Fibroblast of lung (primary cell): ENCODE measurements at regions not wholly inside any gene's neighbourhood (a gene's known extent, or its start where the extent isn't known, plus 50 kb on each side); places are given as distances from the start of the nearest gene placed in this dataset.

Source experiments
- DNase-seq, 2 donors: peaks; one replicate each; pipeline versions ENCODE4 v3.0.0 to v3.0.0-alpha.2; 2010; ENCODE audit warnings: low read depth in 2 of 2
- H2AFZ ChIP-seq: 2 replicates; pipeline ENCODE4 v1.5.1; 2012; ENCODE audit warnings: low read length, control low read depth, inconsistent platforms
- H3K27ac ChIP-seq: 2 replicates; pipeline ENCODE4 v1.5.1; 2011; ENCODE audit warnings: low read length, control low read depth; ENCODE audit not compliant: insufficient read depth
- H3K27me3 ChIP-seq: 2 replicates; pipeline ENCODE4 v1.5.1; 2011; ENCODE audit warnings: mild to moderate bottlenecking, low read length; ENCODE audit not compliant: control insufficient read depth, insufficient read depth
- H3K36me3 ChIP-seq: 2 replicates; pipeline ENCODE4 v1.5.1; 2011; ENCODE audit warnings: low read length; ENCODE audit not compliant: control insufficient read depth, insufficient read depth
- H3K4me1 ChIP-seq: 2 replicates; pipeline ENCODE4 v1.5.1; 2011; ENCODE audit warnings: low read length; ENCODE audit not compliant: control insufficient read depth, insufficient read depth; ENCODE audit errors: extremely low read depth
- H3K4me2 ChIP-seq: 2 replicates; pipeline ENCODE4 v1.5.1; 2011; ENCODE audit warnings: low read length, control low read depth; ENCODE audit not compliant: insufficient read depth; ENCODE audit errors: extremely low read depth
- H3K4me3 ChIP-seq, 4 experiments: fragments of 200-600 bp in 1 of 4; sonication (generic) in 1 of 4; replicated peaks in 1 of 4; 2 replicates each; pipeline ENCODE4 v1.5.1; 2011 to 2016; ENCODE audit warnings: low read length in 4 of 4, low read depth in 3 of 4, mild to moderate bottlenecking in 3 of 4, control low read depth in 2 of 4, inconsistent platforms in 1 of 4, mixed read lengths in 1 of 4; ENCODE audit not compliant: insufficient read depth in 1 of 4; ENCODE audit errors: control extremely low read depth in 1 of 4
- H3K79me2 ChIP-seq: 2 replicates; pipeline ENCODE4 v1.5.1; 2012; ENCODE audit warnings: mild to moderate bottlenecking, low read length, inconsistent platforms; ENCODE audit not compliant: control insufficient read depth, insufficient read depth
- H3K9ac ChIP-seq: 2 replicates; pipeline ENCODE4 v1.5.1; 2011; ENCODE audit warnings: mild to moderate bottlenecking, low read length, control low read depth; ENCODE audit not compliant: insufficient read depth
- H3K9me3 ChIP-seq: 2 replicates; pipeline ENCODE4 v1.5.1; 2012; ENCODE audit warnings: low read depth, low read length; ENCODE audit not compliant: control insufficient read depth, insufficient read depth
- H4K20me1 ChIP-seq: 2 replicates; pipeline ENCODE4 v1.5.1; 2011; ENCODE audit warnings: low read length; ENCODE audit not compliant: control insufficient read depth, insufficient read depth; ENCODE audit errors: extremely low read depth
- EZH2 ChIP-seq: IDR thresholded peaks from 2 replicates; pipeline ENCODE4 v1.5.1; 2012; ENCODE audit warnings: low read length, control low read depth, mild to moderate bottlenecking; ENCODE audit errors: missing control alignments
- TF ChIP-seq, protein P1 (sequence below), 2 donors: IDR thresholded peaks in 1 of 2; conservative IDR thresholded peaks in 1 of 2; 1 replicate in 1 of 2; 2 replicates in 1 of 2; pipeline ENCODE4 v1.5.1; 2011 to 2012; ENCODE audit warnings: low read length in 2 of 2, control low read depth in 1 of 2, inconsistent platforms in 1 of 2, low read depth in 1 of 2, mild to moderate bottlenecking in 1 of 2

DNA sequence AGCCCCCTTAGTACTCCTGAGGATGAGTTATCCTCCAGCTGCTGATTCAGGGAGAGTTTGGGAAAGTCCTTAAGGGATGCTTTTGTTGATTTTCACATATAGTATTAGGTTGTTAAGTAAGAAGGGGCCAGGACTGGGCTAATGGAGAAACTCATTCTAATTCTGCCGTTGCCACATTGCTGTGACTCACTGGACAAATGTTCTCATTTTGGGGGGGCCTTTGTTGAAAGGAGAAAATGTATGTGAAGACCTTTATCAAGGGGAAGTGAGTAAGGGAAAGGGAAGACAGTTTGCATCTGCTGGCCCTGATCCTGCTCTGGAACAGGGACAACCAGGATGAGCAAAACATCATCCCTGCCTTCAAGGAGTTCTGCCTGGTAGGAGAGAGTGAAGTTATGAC lies 123.2 kb upstream of the FGGY start:
- Histone ChIP-seq H3K36me3 (no peaks in the 10 kb centered on the region), H3K27ac (no peak overlapping the region), H3K79me2 (no peaks in the 10 kb centered on the region), H2AFZ (no peak overlapping the region), H4K20me1 (no peaks in the 10 kb centered on the region), H3K9ac (no peak overlapping the region), H3K4me2 (peak overlapping the region; percentile 65), H3K9me3 (no peaks in the 10 kb centered on the region), H3K27me3 (no peaks in the 10 kb centered on the region), H3K4me3 (no peak overlapping the region), H3K4me1 (peaks cover 6% of the 10 kb centered on the region)
- TF ChIP-seq, protein P1, sequence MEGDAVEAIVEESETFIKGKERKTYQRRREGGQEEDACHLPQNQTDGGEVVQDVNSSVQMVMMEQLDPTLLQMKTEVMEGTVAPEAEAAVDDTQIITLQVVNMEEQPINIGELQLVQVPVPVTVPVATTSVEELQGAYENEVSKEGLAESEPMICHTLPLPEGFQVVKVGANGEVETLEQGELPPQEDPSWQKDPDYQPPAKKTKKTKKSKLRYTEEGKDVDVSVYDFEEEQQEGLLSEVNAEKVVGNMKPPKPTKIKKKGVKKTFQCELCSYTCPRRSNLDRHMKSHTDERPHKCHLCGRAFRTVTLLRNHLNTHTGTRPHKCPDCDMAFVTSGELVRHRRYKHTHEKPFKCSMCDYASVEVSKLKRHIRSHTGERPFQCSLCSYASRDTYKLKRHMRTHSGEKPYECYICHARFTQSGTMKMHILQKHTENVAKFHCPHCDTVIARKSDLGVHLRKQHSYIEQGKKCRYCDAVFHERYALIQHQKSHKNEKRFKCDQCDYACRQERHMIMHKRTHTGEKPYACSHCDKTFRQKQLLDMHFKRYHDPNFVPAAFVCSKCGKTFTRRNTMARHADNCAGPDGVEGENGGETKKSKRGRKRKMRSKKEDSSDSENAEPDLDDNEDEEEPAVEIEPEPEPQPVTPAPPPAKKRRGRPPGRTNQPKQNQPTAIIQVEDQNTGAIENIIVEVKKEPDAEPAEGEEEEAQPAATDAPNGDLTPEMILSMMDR (conservative IDR thresholded peaks at IDR 0.05 in 1 of 2, IDR thresholded peaks at IDR 0.05 in 1 of 2; ENCODE audit: low read depth in 1 of 2, low read length in 2 of 2), result no peak
- no peak for TF ChIP-seq EZH2
- peak; percentile 70 to 79 for DNase-seq

DNA sequence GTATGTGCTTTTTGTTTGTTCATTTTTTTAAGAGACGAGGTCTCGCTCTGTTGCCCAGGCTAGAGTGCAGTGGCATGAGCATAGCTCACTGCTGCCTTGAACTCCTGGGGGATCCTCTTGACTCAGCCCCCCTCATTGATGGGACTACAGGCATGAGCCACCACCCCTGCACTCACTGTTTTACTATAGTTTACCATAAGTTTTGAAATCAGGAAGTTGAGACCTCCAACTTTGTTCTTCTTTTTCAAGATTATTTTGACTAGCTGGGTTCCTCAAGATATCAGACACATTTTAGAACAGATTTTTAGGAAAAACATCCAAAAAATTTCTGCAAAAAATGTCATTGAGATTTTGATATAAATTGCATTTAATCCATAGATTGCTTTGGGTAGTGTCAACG lies 120.4 kb upstream of the FGGY start:
- H3K27me3 ChIP-seq, result no peaks in the 10 kb centered on the region
- H2AFZ ChIP-seq, result no peak overlapping the region
- DNase-seq, result no peak
- no peak overlapping the region for H3K27ac ChIP-seq
- H4K20me1 ChIP-seq, result no peaks in the 10 kb centered on the region
- peaks cover 11% of the 10 kb centered on the region for H3K4me1 ChIP-seq
- no peaks in the 10 kb centered on the region for H3K9me3 ChIP-seq
- no peak overlapping the region for H3K9ac ChIP-seq
- no peak overlapping the region for H3K4me3 ChIP-seq
- H3K79me2 ChIP-seq, result no peaks in the 10 kb centered on the region
- H3K36me3 ChIP-seq, result no peaks in the 10 kb centered on the region
- H3K4me2 ChIP-seq, result no peak overlapping the region
- TF ChIP-seq EZH2, result no peak
- TF ChIP-seq, protein P1 (conservative IDR thresholded peaks at IDR 0.05 in 1 of 2, IDR thresholded peaks at IDR 0.05 in 1 of 2; ENCODE audit: low read depth in 1 of 2, low read length in 2 of 2), result no peak

DNA sequence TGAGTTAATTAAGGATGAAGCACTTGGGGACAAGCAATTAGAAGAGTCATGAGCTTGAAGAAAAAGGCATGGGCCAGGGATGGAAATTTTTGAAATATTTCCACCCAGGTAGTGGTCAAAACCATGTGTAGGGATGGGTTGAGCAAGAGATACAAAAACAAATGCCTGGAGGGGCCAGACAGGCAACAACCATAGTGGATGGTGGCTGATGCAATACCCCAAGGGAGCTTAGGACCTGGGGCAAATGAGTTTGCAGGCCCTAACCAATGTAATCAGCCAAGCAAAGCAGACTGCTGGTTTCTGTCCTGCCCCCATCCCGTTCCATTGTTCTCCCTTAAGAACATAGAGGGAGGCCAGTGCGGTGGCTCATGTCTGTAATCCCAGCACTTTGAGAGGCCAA lies 119.1 kb upstream of the FGGY start:
- Histone ChIP-seq H3K9ac (no peak overlapping the region), H3K27ac (no peak overlapping the region), H3K4me1 (peaks cover 11% of the 10 kb centered on the region), H3K27me3 (no peaks in the 10 kb centered on the region), H2AFZ (no peak overlapping the region), H3K36me3 (no peaks in the 10 kb centered on the region), H4K20me1 (no peaks in the 10 kb centered on the region), H3K4me3 (no peak overlapping the region), H3K9me3 (no peaks in the 10 kb centered on the region), H3K79me2 (no peaks in the 10 kb centered on the region), H3K4me2 (no peak overlapping the region)
- TF ChIP-seq EZH2, result no peak
- TF ChIP-seq, protein P1 (conservative IDR thresholded peaks at IDR 0.05 in 1 of 2, IDR thresholded peaks at IDR 0.05 in 1 of 2; ENCODE audit: low read depth in 1 of 2, low read length in 2 of 2), result no peak
- no peak for DNase-seq
